ENCODE measurements at regions not wholly inside any gene's neighbourhood (a gene's known extent, or its start where the extent isn't known, plus 50 kb on each side); places are given as distances from the start of the nearest gene placed in this dataset.

DNA sequence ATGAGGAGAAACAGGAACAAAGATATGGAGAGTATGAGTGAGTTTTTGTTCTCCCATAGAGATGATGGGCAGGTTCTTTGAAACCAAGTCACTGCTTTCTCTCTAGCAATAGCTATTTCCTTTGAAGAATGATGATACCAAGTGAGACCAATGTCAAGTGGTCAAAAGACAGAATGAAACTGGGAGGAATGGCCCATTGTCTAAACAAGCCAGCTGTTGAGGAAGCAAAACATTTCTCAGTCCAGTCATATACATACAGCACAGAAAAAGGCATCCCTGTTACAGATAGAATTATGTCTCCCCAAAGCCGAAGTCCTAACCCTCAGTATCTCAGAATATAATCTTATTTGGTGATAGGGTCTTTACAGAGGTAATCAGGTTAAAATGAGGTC lies 66.1 kb upstream of the EPC2 start:
- H3K4me1 ChIP-seq = no peaks in the 10 kb centered on the region
- WGBS, 2 donors = 54 to 71% methylated on average over 1 of the region's 1 CpG
- TF ChIP-seq, protein P1, sequence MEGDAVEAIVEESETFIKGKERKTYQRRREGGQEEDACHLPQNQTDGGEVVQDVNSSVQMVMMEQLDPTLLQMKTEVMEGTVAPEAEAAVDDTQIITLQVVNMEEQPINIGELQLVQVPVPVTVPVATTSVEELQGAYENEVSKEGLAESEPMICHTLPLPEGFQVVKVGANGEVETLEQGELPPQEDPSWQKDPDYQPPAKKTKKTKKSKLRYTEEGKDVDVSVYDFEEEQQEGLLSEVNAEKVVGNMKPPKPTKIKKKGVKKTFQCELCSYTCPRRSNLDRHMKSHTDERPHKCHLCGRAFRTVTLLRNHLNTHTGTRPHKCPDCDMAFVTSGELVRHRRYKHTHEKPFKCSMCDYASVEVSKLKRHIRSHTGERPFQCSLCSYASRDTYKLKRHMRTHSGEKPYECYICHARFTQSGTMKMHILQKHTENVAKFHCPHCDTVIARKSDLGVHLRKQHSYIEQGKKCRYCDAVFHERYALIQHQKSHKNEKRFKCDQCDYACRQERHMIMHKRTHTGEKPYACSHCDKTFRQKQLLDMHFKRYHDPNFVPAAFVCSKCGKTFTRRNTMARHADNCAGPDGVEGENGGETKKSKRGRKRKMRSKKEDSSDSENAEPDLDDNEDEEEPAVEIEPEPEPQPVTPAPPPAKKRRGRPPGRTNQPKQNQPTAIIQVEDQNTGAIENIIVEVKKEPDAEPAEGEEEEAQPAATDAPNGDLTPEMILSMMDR (IDR thresholded peaks at IDR 0.05) = no peak
- intact Hi-C loops (cut with DNase I) = no loop called here
- FAIRE-seq (no peak), DNase-seq (no peak), ATAC-seq (no peak)
- H3K36me3 ChIP-seq = no peaks in the 10 kb centered on the region
- no peaks in the 10 kb centered on the region for H3K9me3 ChIP-seq
- H3K4me3 ChIP-seq = no peak overlapping the region
- no peaks in the 10 kb centered on the region for H3K27me3 ChIP-seq
- H3K27ac ChIP-seq = no peak overlapping the region

DNA sequence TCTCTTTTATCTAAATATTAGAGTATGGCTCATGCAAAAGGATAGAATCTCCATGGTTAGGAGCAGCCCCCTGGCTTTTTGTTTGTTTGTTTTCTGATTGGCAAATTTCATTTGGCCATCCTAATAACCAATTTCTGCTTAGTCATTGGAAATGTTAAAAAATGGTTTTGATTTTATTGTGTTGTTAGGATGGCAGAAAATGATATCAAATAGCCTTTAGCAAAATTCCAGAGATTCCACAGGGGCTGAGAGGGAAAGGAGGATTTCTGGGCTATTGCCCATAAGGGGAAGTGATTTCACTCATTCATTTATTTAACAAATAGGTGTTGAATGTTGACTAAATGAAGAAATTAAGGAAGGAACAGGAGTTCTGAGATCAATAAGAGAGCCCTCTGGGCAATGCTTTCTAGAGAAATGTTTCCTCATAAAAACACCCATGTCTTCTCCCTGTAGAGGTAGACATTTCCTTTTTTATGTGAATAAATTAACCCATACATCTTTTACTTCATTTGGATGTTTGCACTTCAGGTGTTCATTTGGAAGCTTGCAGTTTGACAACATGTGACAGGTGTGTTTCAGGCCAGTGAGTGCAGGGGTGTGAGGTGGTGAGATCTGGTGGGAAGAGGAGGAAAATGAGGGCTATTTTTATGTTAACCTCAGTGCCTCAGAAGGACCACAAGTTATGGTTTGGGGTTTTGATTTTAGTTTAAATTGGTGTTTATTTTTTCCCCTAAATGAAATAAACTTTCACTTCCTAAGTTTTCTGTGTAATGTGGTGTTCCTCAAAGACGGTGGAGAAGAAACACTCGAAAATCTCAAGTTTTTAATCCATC lies 61.7 kb upstream of the EPC2 start:
- no peak for FAIRE-seq

DNA sequence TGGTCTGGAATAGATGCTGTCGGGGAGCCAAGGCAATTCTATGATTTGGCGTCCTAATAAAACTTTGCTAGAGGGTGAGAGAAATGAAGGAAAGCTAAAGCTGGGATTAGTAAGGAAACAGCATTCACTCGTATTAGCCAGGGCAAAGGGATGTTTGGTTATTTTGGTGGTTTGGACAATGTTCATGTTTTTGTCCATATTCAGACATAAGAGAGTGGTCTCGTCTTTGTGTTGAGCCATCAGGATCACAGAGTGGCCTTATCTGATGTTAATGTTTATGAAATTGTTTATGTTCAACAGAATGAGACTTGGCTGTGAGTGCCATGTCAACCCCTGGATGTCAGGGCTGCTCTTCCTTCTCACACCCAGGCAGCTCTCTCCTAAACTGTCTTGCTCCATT lies 58.9 kb upstream of the EPC2 start:
- Histone ChIP-seq H3K9me3 (no peaks in the 10 kb centered on the region), H3K4me1 (no peaks in the 10 kb centered on the region), H3K27ac (no peak overlapping the region), H3K27me3 (no peaks in the 10 kb centered on the region), H3K4me3 (no peak overlapping the region), H3K36me3 (no peaks in the 10 kb centered on the region)
- FAIRE-seq (no peak), DNase-seq (no peak), ATAC-seq (no peak)
- TF ChIP-seq, protein P1 (IDR thresholded peaks at IDR 0.05) = no peak
- 81 to 90% methylated on average over 4 of the region's 4 CpGs for WGBS, 2 donors
- intact Hi-C loops (cut with DNase I) = no loop called here

More for the DNA sequence above, 61.7 kb upstream of the EPC2 start:
- WGBS, 2 donors = 76 to 81% methylated on average over 2 of the region's 2 CpGs
- Histone ChIP-seq H3K9me3 (no peaks in the 10 kb centered on the region), H3K27ac (no peak overlapping the region), H3K4me3 (no peak overlapping the region), H3K27me3 (no peaks in the 10 kb centered on the region), H3K36me3 (no peaks in the 10 kb centered on the region), H3K4me1 (no peaks in the 10 kb centered on the region)
- DNase-seq (no peak), ATAC-seq (no peak)
- TF ChIP-seq, protein P1 (IDR thresholded peaks at IDR 0.05) = no peak
- intact Hi-C loops (cut with DNase I) = no loop called here

DNA sequence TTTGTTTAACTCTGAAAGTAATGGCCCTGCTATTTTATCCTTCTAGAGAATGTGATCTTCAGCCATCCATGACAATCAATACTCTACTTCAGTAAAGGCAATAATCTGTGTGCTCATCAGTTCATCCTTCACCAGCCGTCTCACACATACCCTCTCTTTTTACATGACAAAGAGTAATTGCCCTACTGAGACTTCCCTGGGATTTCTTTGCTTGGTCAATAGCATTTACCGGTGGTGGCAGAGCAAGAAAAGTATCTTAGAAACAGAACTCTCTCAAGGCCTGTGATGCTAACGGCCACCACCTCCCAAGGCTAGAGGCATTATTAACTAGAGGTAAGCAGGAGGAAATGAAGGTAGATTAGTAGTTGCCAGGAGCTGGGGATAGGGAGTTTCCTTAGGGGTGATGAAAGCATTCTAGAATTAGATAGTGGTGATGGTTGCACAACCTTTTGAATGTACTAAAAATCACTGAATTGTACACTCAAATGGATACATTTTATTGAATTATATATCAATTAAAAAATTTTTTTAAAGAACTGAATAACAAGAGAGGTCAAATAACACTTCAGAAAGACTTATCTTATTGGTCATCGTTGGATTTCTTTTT lies 57.9 kb upstream of the EPC2 start:
- FAIRE-seq (no peak), DNase-seq (no peak), ATAC-seq (no peak)
- H3K36me3 ChIP-seq = no peaks in the 10 kb centered on the region
- intact Hi-C loops (cut with DNase I) = no loop called here
- no peaks in the 10 kb centered on the region for H3K27me3 ChIP-seq
- no peak overlapping the region for H3K27ac ChIP-seq
- no peaks in the 10 kb centered on the region for H3K4me1 ChIP-seq
- WGBS, 2 donors = 65 to 66% methylated on average over 4 of the region's 4 CpGs
- no peak overlapping the region for H3K4me3 ChIP-seq
- TF ChIP-seq, protein P1 (IDR thresholded peaks at IDR 0.05) = no peak
- H3K9me3 ChIP-seq = no peaks in the 10 kb centered on the region

DNA sequence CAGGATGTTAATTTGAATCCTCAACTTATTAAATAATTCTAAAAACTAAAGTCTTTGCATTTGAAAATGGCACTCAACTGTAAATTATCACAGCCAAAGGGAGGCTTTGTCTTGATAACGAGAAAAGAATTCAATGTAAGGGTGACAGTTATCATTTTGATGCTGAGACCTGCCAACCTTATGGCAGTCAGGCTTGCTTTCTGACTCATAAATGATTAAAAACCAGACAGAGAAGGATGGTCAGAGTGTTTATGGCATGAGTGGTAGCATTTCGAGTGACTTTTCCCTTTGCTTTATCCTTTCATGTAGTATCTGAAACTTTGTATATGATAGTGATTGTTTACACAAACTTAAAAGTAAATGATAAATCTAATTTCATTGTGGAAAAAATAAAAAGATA lies 53.9 kb upstream of the EPC2 start:
- Histone ChIP-seq H3K27ac (no peak overlapping the region), H3K9me3 (no peaks in the 10 kb centered on the region), H3K27me3 (no peaks in the 10 kb centered on the region), H3K4me3 (no peak overlapping the region), H3K36me3 (no peaks in the 10 kb centered on the region), H3K4me1 (no peaks in the 10 kb centered on the region)
- no peak for FAIRE-seq
- intact Hi-C loops (cut with DNase I) = no loop called here
- TF ChIP-seq, protein P1 (IDR thresholded peaks at IDR 0.05) = no peak
- DNase-seq = no peak
- WGBS, 2 donors = 94 to 95% methylated on average over 2 of the region's 2 CpGs
- ATAC-seq = no peak
